SK-N-DZ (cell line): ENCODE measurements at regions not wholly inside any gene's neighbourhood (a gene's known extent, or its start where the extent isn't known, plus 50 kb on each side); places are given as distances from the start of the nearest gene placed in this dataset.
"Not testable (repeated sequence)": the region's sequence is repeated elsewhere in the genome, so short reads cannot be mapped to it uniquely, and the experiment has no call there.

Source experiments
- DNase-seq: peaks from one replicate; pipeline ENCODE4 v3.0.0-alpha.2; 2015; ENCODE audit warnings: low spot score

DNA sequence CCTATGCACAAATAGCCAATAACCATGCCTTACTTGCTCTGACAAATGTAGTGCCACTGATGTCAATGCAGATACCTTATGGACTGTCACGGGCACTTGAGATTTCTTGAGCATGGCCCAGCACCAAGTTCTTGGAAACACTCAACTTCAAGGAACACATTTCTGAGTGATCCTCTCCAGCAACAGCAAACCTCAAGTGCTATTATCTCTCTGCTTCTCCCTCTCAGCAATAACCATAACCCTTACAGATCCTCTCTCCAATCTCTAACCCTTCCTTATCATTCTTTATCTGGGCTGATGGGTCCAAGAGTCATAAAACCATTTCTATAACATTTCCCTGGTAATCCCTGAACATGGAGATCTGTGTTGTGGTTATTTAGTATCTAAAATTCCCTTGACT is 266.9 kb upstream of the STXBP5 start:
- DNase-seq = no peak

DNA sequence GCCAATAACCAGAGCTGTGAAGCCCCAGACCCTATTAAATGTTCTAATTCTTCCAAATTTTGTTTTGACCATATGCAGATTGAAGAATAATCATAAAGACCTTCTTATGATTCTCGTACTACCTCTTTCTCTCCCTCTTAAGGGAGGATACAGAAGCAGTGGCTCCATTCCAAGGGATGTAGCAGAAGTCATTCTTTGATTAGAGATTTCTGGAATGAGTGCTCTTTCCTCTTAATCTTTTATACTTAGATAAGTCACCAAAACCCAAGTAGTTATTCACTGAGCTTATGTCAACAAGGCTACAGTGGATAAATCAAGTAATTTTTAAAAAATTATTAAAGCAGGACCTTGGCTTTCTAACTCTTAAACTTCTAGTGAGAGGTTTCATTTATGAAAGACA is 266.0 kb upstream of the STXBP5 start:
- no peak for DNase-seq

DNA sequence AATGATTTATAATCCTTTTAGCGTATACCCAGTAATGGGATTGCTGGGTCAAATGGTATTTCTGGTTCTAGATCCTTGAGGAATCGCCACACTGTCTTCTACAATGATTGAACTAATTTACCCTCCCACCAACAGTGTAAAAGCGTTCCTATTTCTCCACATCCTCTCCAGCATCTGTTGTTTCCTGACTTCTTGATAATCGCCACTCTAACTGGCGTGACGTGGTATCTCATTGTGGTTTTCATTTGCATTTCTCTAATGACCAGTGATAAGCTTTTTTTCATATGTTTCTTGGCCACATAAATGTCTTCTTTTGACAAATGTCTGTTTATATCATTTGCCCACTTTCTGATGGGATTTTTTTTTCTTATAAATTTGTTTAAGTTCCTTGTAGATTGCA is 264.8 kb upstream of the STXBP5 start:
- DNase-seq = not testable (repeated sequence)

- DNase-seq = no peak
These were observed 260.6 kb upstream of the STXBP5 start for GRCh38 chr6:146943664-146944063.

DNA sequence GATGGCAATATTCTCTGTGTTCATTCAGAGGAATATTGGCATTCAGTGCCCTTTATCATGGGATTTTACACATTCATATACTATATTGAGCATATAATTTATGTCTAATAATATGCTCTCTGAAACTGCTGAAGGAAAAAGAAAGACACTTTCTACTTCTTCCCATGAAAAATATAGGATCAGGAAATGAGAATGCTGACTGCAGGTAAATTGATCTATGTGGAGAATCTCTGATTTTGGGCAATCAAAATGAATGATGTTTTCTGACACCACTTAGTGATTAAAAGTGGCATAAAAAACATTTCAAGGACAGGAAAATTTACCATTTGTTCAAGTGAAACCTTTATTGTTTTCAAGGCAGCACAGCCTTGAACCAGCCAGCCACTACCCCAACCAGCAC is 260.1 kb upstream of the STXBP5 start:
- DNase-seq = no peak

DNA sequence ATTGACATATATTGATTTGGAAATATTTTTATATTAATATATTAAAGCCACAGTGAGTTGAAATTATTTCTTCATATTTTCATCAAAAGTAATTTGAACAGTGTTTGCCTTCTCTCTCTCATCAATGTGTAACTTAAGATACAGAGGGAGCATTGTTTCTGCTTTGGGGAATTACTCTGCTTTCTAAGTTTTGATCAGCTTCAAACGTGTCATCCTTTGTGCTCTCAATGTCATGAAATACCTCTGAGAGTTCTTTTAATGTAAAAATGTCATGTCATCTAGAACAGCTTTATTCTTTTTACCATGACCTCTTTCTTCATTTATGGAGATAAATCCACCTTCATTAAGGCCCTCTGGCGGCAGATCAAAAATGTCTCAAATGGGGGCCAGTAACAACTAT is 259.4 kb upstream of the STXBP5 start:
- DNase-seq = no peak

DNA sequence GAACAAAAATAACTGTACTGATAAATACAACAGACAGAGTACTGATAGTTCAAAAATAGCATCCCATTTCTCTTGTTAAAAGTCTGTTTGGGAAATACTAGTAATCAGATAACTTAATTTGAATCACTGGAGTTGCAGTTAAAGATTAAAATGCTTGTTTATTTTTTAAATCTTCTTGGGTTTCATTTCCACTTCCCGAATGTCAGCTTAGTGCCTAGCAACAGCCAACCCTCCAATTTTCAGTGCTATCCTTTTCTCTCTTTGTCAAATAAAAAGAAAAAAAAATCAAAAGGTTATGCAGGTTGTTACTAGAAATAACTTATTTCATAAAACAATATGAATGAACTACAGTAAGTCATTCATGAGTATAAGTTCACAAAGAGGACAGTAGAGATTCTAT is 257.7 kb upstream of the STXBP5 start:
- no peak for DNase-seq

GRCh38 chr6:146948790-146949342 is 255.4 kb upstream of the STXBP5 start:
- no peak for DNase-seq

DNA sequence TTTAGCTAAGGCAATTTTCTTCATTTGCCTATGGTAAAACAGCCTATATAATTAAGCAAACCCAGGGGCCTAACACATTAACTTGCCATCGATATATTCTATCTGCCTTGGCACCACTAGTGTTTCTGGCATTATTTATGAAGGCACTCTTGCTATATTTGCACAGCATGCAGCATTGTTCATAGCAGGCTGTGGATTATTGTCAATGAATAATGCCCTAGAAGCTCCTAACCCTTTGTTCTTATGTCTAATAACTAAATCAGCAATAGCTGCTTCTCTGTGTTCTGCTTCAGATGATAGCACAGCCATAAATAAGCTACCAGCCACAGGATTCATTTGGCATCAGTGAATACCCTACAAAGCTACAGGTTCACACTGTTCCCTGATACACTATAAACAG is 254.8 kb upstream of the STXBP5 start:
- DNase-seq = no peak

DNA sequence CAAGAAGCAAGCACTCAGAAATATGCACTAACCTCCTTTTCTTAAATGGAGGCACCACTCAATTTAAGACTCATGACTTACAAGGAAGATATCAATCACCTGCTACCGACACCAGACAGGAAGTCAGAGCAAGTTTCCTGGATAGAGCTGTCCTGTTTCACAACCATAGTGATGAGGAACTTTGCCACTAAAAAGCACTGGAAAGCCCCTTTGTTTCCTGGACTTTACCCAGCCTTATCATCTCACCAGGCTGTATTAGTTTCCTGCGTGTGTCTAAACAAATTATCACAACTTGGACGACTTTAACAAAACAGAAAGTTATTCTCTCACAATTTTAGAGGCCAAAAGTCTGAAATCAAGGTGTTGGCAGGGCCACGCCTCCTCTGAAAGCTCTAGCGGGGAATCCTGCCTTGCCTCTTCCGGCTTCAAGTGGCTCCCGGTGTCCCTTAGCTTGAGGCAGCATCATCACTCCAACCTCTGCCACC is 253.8 kb upstream of the STXBP5 start:
- DNase-seq = no peak

DNA sequence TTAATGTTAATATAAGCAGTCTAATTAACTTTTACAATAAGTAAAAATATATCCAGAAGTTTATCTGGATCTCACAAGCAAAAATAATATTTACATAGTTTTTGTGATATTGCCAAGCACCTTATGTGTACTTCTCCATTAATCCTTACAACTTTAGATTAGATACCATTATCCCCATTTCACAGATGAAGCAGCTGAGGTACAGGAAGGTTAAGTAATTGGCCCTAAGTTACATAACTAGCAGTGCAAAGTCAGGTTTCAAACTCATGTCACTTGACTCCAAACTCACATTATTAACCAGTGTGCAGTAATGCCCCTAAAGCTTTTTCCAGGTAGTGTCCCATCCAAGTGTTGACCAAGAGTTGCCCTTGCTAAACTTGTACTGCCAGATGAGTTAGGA is 248.6 kb upstream of the STXBP5 start:
- DNase-seq = no peak

DNA sequence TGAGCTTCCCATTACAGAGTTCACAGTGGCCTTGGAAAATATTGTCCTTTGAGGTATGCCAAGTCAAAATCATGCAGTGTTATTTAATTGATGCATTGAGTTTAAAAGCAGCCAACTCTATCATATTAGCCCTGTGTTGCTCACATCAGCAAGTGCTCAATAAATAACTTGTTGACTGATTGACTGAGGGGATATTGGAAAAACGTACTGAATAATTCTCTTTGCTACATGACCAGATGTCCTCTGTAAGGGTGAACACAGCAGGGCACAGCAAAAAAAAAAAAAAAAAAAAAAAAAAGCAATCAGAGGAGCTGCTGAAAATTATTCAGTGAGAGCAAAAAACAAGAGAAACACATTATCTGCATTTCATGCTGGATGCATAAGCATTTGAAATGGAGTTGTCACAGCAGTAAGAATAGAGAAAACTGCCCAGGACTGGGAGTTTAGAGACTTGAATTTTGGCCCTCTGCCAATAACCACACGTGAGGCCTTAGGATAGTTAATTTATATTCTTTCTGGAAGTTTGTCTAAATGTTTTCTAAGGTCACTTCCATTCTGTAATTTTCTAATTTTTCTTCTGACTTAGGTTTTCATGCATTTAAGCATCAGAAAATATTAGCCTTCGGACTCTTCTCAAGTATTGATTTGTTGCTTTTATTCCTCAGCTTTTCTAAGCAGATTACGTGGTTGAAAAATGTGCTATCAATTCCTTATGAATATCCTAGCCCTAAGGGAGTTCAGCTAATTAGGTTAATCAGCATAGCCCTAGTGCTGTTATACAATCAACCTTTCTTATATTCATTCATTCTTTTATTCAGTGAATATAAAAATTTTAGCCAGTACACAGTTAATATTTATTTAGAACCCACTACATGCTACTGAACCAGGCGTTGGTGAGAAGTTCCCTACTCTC is 246.8 kb upstream of the STXBP5 start:
- DNase-seq = no peak

- no peak for DNase-seq
These were observed 242.4 kb upstream of the STXBP5 start for GRCh38 chr6:146961831-146962230.

- DNase-seq = no peak
These were observed 241.9 kb upstream of the STXBP5 start for GRCh38 chr6:146962329-146962728.

DNA sequence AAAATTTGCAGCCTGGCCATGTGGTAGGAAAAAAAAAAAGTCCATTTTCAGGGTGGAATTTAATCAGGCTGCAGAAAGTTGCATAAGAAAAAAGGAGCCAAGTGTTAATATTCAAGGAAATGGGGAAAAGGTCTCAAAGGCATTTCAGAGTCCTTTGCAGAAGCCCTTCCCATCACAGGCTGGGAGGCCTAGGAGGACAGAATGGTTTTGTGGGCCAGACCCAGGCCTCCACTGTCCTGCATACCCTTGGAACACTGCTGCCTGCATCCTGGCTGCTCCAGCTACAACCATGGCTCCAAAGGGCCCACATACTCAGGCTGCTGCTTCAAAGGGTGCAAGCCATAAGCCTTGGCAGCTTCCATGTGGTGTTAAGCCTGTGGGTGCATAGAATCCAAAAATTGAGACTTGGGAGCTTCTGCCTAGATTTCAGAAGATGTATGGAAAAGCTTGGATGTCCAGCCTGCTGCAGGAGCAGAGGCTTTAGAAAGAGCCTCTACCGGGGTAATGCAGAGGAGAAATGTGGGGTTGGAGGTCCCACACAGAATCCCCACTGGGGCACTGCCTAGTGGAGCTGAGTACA is 239.0 kb upstream of the STXBP5 start:
- DNase-seq = no peak

GRCh38 chr6:146968041-146968760 is 236.0 kb upstream of the STXBP5 start:
- DNase-seq = no peak

GRCh38 chr6:146972546-146972945 is 231.7 kb upstream of the STXBP5 start:
- DNase-seq = no peak

DNA sequence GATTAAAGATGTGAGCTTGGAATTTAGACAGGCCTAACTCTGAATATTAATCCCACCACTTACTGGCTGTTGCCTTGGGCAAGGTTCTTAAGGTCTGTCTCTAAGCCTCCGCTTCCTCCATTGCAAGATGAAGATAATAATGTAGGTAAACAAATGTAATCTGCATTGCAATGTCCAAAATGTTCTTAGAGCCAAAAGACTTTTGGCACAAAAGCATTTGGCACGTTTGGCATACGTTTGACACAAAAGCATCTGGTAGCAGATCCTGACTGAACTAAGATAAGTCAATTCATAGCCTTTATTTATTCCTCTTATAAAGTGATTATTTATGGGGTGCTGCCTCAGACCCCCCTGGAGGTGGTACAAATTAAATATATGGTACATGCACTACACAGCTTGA is 229.9 kb upstream of the STXBP5 start:
- peak; percentile 11 for DNase-seq

GRCh38 chr6:146975093-146975492 is 229.1 kb upstream of the STXBP5 start:
- DNase-seq = peak; percentile 96

GRCh38 chr6:146980900-146981329 is 223.3 kb upstream of the STXBP5 start:
- no peak for DNase-seq

- no peak for DNase-seq
These were observed 222.2 kb upstream of the STXBP5 start for GRCh38 chr6:146981981-146982380.
